Endothelial cell of umbilical vein (primary cell): ENCODE measurements at regions not wholly inside any gene's neighbourhood (a gene's known extent, or its start where the extent isn't known, plus 50 kb on each side); places are given as distances from the start of the nearest gene placed in this dataset.

Source experiments
- CTCF ChIP-seq, 2 donors: IDR thresholded peaks; 1 replicate in 1 of 2; 2 replicates in 1 of 2; pipeline ENCODE4 v1.5.1; 2011; ENCODE audit warnings: low read length in 2 of 2, mild to moderate bottlenecking in 2 of 2, moderate library complexity in 2 of 2, control low read depth in 1 of 2, inconsistent platforms in 1 of 2, low read depth in 1 of 2; ENCODE audit not compliant: insufficient read depth in 1 of 2; ENCODE audit errors: extremely low read depth in 1 of 2
- POLR2A ChIP-seq: IDR thresholded peaks from 2 replicates; pipeline ENCODE4 v1.6.1; 2012; ENCODE audit warnings: low read depth, mild to moderate bottlenecking, control low read depth, low read length

DNA sequence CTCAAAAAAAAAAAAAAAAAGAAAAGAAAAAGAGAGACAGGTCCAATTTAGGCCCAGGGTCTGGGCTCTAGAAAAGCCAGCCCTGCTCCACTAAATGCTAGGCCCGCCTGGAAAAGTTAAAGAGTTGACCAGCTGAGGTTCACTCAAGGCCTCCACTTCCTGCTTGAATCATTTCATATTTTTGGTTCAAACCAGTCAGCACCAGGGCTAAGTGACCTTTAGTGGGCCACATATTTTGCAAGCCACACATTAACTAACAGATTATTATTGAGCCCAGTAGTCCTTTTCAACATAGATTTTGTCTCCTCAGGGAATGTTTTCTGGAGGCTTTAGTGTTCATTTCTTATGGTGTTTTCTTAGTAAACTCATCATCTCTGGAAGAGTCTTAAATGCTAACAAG lies 156.6 kb downstream of the TLR4 start:
- TF ChIP-seq CTCF (IDR thresholded peaks at IDR 0.05; ENCODE audit: extremely low read depth in 1 of 2, insufficient read depth in 1 of 2, low read depth in 1 of 2, low read length in 2 of 2) (no peak), POLR2A (no peak)
